Anterior cingulate cortex (tissue), 58 donors: ENCODE measurements at regions not wholly inside any gene's neighbourhood (a gene's known extent, or its start where the extent isn't known, plus 50 kb on each side); places are given as distances from the start of the nearest gene placed in this dataset.
A peak's percentile ranks its signal among the peaks of the same experiment; 100 is the strongest.

ENCODE experiments used
- DNase-seq, 58 donors: peaks; one replicate each; lab custom pipeline; 2025; lab: John Stamatoyannopoulos, UW

DNA sequence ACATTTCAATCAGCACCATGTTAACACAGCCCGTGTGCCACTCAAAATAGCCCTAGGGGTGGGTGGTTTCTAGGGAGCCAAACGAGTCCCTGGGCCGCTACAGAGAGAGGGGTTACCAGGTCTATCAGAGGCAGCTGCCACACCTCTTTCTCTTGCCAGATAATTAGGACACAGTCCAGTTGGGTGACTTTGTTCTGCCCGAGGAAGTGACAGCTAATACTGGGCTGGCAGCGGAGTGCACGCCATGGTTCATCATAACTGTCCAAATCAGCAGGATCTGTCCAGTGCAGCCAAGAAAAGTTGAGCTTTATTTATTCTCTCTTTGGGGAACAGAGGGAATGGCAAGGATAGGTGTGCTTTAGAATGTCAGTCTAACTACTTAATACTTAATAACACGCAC, 583.8 kb downstream of the BRINP1 start:
- DNase-seq = no peak

DNA sequence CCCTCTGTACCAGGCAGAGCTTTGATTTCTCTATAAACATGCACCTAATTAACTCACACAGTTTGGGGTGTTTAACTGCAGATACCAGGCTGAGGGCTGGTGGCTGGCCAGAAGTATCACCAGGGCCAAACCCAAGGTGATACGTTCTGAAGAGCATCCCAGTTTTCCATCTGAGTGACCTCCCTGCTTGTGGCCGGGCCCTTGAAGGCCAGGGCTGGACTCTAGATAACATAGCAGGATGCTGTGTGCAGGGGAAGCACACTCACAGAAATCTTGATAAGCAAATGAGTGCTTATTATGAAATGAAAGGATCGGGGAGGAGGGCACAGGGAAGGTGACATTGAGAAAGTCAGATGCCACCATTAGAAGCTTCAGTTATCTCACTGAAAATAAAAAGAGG, 582.4 kb downstream of the BRINP1 start:
- no peak for DNase-seq

DNA sequence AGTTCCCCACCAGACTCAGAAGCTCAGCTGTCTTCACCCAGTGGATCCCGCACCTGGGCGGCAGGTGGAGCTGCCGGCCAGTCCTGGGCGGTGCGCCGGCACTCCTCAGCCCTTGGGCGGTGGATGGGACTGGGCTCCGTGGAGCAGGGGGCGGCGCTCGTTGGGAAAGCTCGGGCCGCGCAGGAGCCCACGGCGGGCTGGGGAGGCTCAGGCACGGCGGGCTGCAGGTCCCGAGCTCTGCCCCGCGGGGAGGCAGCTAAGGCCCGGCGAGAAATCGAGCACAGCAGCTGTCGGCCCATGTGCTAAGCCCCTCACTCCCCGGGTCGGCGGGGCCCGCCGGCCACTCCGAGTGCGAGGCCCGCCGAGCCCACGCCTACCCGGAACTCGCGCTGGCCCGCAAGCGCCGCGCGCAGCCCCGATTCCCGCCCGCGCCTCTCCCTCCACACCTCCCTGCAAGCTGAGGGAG, 560.0 kb downstream of the BRINP1 start:
- DNase-seq = no peak

DNA sequence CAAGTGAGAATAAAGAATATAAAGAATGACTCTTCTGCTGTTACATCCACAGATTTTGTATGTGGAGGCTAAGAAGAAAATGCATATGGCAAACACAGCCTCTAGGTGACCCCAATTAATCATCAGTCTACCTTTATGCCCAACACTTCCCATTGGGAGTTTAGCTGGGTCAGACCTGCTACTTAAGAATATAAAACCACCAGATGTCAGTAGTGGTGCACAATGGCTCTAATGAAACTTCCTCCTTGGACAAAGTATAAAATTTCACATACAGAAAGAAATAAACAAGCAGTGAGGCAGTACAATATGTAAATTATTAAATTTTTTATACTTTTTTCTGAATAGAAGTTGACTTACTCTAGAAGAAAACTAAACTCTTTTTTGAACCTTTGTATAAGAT, 539.9 kb downstream of the BRINP1 start:
- DNase-seq = no peak

DNA sequence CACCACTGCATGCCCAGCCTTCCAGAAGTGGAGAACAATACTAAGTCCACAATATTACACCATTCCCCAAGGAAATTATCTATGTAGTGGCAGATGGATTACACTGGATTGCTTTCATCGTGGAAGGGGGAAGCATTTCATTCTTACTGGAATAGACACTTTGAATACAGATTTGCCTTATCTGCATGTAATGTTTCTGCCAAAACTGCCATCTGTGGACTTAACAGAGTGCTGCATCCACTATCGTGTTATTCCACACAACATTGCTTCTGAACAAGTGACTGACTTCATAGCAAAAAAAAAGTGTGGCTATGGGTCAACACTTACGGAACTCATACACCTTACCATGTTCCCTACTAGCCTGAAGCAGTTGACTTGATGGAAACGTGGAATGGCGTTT, 536.9 kb downstream of the BRINP1 start:
- no peak for DNase-seq

DNA sequence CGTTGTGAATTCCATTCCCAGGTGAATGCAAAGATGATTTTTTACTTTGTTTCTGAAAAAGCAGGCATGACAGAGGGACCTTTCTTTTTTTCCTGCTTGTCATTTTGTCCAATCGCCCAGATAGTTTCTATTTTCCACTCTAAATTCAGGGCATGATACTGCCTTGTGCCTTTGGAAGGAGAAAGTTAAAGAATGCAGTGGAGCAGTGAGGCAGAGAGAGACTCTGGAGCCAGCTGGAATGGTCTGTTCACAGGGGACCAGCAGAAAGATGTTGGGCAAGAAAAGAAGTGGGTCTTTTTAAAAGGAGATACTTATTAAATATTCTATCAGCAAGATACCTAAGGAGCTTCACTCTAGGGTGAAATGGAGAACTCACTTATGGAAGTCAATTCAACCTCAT, 532.3 kb downstream of the BRINP1 start:
- DNase-seq = peak in 2 of 58 donors; percentile 1

DNA sequence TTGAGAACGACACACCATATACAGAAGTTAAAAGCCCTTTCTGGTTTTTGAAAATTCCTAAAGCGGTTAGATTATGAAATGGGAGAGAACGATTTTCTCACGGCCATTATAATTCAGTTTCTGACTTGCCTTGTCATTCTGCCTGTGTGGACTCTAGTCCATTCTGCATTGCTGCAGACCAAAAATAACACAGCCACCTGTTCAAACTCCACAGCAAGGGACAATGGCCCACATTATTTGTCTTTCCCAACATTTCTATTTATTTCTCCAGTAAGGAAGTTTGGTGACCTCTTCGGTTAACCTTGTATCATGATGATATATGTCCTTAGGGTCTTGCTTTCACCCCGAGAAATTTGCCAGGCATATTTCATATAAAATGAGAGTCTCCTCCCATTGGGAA, 497.7 kb downstream of the BRINP1 start:
- no peak for DNase-seq

DNA sequence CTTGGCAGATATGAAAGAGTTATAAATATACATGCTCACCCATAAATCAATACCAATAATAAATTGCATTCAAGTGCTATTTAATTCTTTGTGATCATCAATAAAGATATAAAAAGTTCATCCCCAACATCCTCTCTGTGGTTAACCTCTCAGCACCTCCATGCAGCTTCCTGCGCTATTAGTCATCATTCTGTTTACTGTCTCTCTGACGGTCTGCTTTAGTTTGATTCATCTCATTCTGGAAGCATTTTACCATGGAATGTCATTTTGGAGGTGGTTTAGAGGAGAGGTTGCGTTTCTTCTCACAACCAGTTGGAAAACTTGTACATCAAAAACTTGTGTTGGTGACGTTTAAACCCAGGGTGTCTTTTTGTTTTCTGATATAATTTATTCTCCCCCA, 486.6 kb downstream of the BRINP1 start:
- DNase-seq = no peak

DNA sequence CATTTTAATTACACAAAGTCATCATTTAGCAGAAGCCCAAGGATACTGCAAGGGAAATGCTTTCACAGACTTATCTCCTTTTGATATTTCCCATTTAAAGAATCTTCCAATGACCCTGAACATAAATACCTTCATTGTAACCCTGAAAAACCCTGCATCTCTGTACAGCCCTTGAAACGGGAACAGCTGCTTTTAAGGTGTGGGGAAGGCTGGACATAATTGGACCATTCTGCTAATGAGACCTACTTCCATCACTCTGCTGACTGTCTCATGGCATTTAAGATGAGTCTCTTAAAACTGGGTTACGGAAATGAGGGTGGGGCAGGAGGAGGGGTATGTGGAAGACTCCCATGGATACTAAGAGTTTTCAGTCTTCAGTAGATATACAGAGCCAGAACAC, 485.8 kb downstream of the BRINP1 start:
- no peak for DNase-seq

DNA sequence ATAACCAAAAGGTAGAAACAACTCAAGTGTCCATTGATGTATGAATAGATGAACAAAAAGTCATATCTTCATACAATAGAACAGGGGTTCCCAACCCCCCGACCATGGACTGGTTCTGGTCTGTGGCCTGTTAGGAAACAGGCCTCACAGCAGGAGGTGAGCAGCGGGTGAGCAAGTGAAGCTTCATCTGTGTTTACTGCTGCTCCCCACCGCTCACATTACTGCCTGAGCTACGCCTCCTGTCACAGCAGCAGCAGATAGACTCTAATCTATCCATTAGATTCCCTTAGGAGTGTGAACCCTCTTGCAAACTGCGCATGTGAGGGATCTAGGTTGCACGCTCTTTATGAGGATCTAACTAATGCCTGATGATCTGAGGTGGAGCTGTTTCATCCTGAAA, 478.0 kb downstream of the BRINP1 start:
- no peak for DNase-seq

DNA sequence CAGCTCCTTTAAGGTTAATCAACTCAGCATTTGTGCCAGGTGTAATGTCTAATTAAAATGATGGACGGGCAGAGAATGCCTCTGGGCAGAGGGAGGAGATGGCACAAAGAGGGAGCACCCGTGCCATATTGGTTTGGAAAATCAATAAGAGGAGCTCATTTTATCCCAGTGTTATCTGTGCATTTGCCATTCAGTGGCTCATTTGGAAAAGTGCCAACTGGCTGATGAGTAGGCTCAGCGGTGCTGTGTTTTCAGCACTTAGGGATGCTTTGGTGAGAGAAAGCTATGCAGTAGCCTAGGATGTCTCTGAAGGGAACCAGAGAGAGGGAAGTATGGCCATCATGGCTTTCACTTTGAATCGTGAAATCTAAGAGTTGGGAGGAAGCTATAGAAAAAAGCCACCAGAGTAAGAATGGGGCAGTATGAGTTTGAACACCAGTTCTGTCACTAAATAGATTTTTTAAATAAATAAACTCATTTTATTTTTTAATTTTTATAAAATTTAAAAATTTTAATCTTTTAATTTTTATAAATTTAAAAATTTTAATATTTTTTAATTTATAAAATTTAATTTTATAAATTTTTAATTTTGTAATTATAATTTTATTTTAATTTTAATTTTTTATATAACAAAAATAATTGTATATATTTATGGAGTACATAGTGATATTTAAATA, 472.8 kb downstream of the BRINP1 start:
- DNase-seq = peak in 1 of 58 donors; percentile 0

DNA sequence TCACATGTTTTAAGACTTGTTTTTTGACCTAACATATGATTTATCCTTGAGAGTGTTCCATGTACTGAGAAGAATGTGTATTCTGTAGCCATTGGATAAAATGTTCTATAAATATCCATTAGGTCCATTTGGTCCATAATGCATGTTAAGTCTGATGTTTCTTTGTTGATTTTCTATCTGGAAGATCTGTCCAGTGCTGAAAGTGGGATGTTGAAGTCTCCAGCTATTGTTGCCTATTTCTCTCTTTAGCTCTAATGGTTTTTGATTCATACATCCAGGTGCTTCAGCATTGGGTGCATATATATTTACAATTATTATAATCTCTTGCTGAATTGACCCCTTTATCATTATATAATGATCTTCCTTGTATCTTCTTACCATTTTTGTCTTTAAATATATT, 451.1 kb downstream of the BRINP1 start:
- DNase-seq = no peak

DNA sequence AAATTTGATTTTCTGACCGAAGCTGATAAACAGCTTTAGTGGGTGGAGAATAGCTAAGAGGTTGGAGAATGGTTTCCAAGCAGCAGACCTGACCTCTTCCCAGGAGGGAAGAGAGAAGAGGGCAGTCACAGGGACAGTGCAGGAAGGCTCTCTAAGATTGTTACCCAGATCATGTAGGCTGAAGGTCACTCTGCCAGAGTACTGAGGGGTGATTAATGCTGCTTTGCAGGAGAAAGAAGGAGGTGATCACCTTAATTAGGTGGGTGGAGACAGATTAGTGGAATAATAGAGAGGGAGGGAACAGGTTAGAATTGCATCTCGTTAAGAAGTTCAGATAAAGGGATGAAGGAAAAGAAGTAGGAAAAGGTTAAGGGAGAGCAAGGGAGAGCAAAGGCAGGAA, 440.5 kb downstream of the BRINP1 start:
- no peak for DNase-seq

DNA sequence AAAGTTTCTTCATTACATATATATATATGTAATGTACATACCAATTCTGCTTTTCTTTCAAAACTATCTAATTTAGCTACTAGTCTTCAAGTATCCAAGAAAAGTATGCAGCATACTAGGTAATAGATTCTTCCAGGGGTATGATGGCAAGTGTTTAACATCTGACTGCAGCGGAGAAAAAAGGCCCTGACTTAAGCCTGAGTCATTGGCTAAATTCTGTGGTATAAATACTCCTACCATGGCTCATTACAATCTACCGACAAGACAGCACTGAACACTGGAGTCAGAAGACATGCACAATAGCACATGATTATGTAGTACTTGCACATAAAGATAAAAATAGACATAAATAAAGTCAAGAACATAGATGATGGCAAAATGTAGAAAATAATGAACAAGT, 439.9 kb downstream of the BRINP1 start:
- no peak for DNase-seq

DNA sequence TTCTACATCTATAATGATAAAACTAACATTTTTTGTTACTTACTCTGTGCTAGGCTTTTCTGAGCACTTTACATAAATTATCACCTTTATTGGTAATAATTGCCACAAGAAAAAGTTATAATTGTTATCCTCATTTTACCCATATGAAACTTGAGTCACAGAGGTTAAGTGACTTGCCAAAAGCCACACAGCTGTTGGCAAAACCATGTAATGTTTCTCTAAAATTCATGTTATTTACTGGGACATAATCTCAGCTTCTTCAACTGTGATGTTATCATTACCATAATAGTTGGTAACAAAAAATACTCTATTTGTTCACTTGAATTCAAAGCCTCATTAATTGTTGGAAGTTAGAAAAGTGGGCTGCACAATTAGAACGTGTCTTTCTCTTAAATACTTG, 437.3 kb downstream of the BRINP1 start:
- no peak for DNase-seq

DNA sequence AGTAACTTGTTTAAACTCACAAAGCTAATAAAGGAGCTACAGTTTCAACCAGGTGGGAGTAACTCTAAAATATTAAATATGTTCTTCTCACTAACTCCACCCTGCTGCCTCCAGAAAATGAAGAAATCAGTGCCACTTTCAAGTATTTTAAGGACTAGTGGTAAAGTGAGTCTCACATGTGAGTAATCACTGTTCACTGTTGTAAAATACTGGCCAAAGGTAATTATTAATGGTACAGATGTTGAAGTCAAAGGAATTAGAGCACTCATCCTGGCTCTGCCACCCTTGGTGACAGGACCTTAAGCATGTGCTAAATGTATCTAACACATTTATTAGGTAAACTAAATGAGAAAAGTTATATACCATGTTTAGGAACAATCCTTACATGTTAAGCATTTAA, 430.7 kb downstream of the BRINP1 start:
- no peak for DNase-seq

DNA sequence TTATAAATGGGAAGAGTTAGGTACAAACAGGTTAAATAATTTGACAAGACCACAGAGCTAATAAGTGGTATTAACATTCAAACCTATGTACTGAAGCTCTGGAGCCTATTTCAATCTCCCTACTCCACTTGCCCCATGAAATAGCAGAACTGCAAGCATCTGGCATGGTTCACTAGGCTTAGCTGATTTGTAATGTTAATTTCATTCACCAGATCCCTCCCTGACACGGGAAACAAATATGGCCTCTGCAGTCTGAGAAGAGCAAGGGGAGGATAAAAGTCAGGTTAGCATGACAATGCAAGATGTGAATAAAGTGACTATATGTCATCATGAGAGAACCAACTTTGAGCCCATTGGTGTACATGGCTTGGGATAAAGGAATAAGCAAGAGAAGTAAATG, 428.8 kb downstream of the BRINP1 start:
- DNase-seq = no peak

DNA sequence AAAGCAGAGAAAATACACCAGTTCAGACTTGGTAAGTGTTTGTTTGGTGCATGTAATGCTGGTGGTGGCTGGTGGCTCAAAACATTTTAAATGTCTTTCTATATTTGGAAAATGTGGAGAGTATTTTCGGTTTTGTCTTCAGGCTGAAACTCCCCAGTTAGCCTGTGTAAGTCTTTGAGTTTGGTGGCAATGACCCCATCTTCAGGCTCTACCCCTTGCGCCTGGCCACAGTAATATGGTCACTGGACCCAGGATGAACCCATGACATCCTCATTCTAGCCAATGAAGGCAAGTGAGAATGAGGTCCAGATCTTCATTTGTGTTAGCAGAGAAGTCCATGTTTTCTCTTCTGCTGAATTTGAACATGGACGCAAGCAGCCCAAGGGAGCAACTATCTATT, 422.6 kb downstream of the BRINP1 start:
- no peak for DNase-seq

DNA sequence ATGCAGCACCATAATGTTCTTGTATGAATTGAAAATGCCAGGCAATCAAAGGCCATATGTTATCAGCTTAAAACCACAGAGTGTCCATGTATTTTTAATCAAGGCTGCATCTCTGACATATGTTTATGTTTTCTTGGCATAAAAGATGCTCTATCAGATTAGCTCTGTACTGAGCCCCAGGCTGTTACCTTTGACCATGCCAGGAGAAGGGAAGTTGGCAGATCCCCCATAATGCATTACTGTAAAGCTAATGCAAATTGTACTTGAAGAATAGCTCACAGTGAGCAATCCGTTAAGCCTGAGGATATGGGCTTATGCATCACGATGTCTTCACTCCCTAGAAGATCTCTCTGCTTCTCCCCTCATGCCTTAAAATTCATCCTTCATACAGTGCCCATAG, 414.4 kb downstream of the BRINP1 start:
- DNase-seq = no peak

DNA sequence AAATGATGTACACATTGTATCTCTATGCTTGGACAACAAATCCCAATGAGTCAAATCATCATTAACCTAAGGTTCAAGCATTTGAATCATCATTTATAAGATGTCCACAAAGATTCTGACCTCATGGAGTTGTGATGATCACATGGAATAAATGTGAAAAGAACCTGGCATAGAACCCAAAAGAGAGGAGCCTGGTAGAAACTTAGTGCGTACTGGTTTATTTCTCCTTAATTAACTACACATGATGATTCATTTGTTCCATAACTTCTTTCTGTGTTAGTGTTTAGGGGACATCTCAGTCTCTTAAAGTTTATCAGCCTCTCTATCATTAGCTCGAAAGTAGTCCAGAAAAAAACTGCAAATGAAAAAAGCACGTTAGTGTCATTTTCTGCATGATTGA, 411.6 kb downstream of the BRINP1 start:
- no peak for DNase-seq

DNA sequence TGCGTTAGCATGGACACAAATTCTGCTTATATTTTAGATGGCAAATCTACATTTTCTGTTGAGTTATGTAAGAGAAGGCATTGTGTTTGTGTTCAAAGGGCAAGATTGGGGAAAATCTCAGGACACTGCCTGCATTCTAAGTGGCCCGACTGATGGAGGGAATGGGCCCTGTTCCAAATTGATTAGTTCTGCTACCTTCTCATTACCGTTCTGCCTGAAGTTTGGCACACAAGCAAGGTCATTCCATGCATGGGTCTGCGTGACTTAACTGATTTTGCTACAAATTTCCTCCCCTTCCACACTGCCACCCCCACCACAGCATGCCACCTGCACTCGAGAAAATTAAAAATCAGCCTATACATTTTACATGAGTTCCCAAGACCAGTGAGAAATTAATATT, 409.9 kb downstream of the BRINP1 start:
- no peak for DNase-seq

DNA sequence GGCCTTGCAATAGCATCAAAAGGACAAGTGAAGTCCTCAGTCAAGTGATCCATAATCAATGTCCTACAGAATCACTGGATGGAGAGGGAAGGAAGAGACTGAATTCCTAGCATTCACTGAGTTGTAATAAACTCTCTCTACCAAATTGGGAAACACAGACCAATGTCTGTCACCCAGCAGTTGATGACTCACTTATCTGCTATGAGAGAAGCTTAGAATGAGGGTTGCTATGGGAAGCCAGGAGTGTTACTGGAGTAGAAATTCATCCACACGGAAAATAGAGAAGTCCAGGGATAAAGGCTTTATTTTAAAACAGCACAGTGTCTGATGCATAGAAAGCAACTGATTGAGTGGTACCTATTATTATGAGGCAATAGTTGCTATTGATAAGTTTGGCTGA, 407.4 kb downstream of the BRINP1 start:
- DNase-seq = peak in 4 of 58 donors; percentile 1 to 16 (median 4)

DNA sequence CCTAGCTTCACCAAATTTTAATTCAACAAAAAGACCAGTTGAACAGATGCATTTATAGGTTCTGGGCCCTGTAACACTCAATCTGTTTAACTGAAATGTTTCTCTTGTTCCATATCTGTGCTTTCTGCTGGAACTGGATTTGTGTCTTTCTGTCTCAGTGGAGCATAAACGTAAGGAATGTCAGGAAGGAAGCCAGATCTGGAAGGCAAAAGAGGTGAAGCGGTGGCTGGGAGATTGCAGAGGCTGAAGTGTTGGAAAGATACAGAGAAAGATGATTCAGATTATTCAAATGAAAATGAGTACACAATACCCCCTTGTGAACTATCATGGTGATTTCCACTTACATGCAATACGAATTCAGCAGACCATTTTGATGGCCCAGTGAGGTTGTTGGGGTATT, 406.8 kb downstream of the BRINP1 start:
- DNase-seq = peak in 6 of 58 donors; percentile 0 to 19 (median 3)
